Activated CD8-positive, alpha-beta memory T cell treated with anti-CD3 and anti-CD28 coated beads, Interleukin-2, amount 50 U/mL, for 48 hours (primary cell): ENCODE measurements at regions not wholly inside any gene's neighbourhood (a gene's known extent, or its start where the extent isn't known, plus 50 kb on each side); places are given as distances from the start of the nearest gene placed in this dataset.

Source experiments
- DNase-seq: peaks from one replicate; pipeline ENCODE4 v3.0.0-alpha.2; 2020

GRCh38 chr1:181392613-181393220, 90.6 kb upstream of the CACNA1E start:
- no peak for DNase-seq

GRCh38 chr1:181394766-181395165, 88.6 kb upstream of the CACNA1E start:
- no peak for DNase-seq

- peak; percentile 64 for DNase-seq
Observed at GRCh38 chr1:181396171-181396670, 87.1 kb upstream of the CACNA1E start.

- no peak for DNase-seq
Observed at GRCh38 chr1:181396811-181397210, 86.5 kb upstream of the CACNA1E start.

- DNase-seq: no peak
Observed at GRCh38 chr1:181397845-181398244, 85.5 kb upstream of the CACNA1E start.

GRCh38 chr1:181398544-181398943, 84.8 kb upstream of the CACNA1E start:
- no peak for DNase-seq

DNA sequence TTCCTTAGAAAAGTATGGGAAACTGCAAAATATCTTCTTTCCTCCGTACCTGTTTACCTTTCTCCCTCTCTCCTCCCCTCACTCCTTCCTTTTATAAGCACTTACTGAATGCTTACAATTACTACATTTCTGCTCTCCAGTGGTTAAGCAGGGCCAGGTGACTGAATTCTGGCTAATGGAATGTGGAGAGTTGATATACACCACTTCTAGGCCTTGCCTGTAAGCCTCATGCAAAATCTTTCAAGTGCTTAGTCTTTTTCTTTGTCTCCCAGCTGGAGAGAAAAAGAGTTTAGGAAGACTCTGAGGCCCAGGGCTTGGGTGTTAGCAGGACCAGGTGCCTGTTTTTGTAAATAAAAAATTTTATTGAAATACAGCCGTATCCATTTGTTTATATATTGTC, 77.7 kb upstream of the CACNA1E start:
- DNase-seq: no peak

GRCh38 chr1:181406989-181407388, 76.3 kb upstream of the CACNA1E start:
- no peak for DNase-seq

GRCh38 chr1:181409981-181410380, 73.3 kb upstream of the CACNA1E start:
- DNase-seq: no peak

GRCh38 chr1:181412746-181413145, 70.6 kb upstream of the CACNA1E start:
- DNase-seq: no peak

DNA sequence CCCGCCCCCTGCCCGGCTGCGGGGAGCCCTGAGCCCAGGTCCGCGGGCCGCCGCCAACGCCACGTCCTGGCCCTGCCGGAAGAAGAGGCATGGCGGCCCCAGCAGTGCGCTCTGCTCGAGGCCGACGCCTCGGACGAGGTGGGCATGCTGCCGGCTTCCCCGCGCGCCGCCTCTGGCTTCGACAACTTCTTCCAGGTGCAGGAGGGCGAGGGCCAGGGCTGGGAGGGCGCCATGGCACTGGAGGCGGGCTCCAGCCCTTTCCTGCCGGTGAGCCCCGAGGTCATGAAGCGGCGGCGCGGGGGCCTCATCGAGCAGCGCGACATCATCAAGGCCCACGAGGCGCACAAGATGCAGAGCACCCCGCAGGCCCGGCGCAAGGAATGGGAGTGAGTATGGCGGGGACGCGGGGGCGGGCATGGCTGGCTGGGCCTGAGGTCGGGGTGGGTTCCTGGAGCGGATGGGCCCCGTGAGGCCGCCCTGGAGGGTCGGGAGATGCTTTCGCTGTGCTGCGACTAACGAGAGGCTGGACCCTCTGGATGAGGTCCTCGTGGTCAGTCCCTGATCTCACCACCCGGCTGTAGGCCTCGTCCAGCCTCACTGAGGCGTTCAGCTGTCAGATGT, 70.0 kb upstream of the CACNA1E start:
- no peak for DNase-seq

GRCh38 chr1:181413836-181414235, 69.5 kb upstream of the CACNA1E start:
- no peak for DNase-seq

- DNase-seq: no peak
Observed at GRCh38 chr1:181416268-181416860, 67.0 kb upstream of the CACNA1E start.

DNA sequence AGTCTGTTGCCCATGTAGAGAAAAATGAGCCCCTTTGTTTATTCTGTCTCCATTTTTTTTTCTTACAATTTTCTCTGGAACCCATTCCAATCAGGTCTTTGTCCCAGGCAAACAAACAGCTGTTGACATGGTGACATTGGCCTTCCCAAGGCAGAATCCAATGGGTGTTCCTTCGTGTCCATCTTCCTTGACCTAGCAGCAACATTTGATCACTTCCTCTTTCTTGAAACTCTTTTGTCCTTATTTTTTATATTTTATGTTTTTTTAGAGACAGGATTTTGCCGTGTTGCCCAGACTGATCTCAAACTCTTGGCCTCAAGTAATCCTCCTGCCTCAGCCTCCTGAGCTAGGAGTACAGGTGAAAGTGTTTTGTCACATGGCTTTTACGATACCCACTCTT, 65.4 kb upstream of the CACNA1E start:
- no peak for DNase-seq

DNA sequence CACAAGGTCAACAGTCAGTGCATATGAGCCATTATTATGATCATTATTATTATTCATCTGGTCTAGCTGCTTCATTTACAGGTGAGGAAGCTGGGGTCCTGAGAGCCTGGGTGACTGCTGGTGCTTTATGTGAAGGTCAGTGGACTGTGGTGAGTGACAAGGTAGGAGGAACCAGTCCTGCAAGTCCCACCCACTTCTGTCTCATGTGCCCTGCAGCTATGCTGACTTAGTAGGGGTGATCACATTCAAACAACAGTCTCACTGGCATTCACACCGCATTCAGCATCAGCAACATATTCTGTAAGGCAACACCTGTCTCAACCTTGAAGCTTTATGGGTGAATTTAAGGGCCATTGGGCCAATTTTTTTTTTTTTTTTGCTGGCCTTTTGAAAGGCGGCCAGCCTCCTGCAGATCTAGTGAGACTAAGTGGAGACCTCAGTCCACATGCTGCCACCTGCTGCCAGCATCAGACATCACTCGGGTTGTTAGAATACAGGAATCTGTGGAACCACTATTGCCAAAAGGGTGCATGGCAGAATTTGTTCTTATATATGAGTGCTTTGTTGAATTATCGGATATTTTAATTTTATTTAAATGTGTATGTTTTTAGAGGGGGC, 59.9 kb upstream of the CACNA1E start:
- DNase-seq: no peak

DNA sequence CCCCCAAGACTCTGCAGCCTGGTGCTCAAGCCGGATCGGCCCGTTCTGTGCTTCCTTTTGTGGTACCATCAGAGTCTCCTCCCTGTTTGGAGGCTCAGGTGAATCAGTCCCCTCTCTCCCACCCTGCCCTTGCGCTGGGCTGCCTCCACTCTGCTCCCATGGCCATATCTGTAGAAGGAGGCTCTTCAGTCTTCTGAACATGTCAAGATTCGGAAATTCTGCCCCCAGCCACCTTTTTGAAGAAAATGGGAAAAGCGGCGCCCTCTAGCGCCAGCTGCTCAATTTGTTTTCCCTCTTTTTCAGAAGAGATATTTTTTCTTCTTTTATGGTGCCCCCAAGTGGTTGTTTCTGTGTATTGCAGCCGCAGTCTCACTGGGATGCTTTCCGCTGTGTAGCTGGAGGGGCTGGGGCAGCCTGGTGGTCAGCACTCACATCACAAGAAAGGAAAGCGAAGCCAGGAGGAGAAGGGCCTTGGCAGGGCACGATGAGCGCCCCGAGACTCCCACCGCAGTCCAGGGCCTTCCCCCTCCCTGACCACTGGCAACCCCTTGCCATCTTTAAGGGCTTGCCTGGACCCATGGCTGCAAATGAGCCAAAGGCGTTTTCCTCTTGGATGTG, 58.4 kb upstream of the CACNA1E start:
- DNase-seq: peak; percentile 90

- no peak for DNase-seq
Observed at GRCh38 chr1:181425566-181425965, 57.8 kb upstream of the CACNA1E start.

DNA sequence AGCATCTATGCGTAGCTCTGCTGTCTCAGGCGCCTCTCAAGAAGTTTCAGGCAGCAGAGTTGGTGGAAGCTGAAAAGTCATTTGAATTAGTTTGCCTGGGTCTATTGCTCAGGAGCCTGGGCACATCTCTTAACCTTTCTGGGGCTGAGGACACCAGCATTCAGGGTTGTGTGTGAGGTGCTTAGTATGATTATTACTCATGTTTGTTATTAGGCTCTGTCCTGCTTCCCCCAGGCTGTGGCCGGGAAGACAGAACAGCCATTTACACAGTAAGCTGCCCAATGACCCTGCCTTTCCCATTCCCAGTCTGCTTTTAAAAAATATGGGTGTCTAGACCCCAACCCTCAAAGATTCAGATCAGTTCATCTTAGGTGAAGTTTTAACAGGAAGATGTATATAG, 53.9 kb upstream of the CACNA1E start:
- no peak for DNase-seq

DNA sequence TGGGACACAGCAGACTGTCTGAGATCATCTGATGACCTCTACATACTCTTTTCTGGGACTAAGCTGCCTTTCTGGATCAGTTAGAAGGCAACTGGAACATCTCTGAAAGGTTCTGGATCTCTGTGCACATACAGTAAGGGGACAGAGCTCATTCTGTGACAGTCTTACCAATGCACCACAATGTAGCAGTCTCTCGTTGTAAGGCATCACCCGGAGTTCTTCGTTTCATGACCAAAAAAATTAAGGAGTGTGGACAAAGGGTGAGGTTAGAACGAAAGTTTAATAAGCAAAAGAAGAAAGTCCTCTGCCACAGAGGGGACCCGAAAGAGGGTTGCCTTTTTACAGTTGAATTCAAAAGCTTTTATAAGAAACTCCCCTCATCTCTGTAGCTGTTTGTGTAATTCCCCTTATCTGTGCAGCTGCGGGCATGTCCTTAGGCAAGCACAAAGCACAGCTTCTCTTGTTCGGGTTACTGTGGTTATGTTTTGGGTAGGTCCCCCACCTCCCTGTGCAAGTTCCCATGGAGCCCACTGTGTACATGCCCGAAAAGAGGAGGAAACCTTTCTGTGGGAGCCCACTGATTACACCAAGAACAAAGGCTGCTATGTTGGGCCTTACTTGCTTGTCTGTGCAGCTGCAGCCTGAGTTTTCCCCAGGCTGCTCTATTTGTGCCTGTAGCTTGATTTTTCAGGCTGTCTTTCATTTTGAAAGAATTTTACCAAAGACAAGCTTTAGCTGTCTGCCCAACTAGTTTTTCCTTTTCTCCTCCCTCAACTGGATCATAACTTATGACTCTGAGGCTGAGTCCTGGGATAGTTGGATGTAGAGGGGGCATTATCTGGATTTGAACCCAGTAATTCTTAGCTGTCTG, 53.1 kb upstream of the CACNA1E start:
- no peak for DNase-seq
